GM12878 (cell line): ENCODE measurements at regions not wholly inside any gene's neighbourhood (a gene's known extent, or its start where the extent isn't known, plus 50 kb on each side); places are given as distances from the start of the nearest gene placed in this dataset.

ENCODE experiments used
- ATAC-seq: fragments of 200-7000 bp; cut with Tn5 transposase; 3 replicates; pipeline ENCODE4 v1.9.1; 2020; ENCODE audit warnings: mild to moderate bottlenecking, moderate library complexity
- BruUV-seq: library from RNA; stranded (reverse); fragments of 400-500 nt; replicated peaks from 2 replicates; lab custom pipeline; 2021; lab: Mats Ljungman, UMichigan
- CTCF ChIA-PET: fragments of 300-600 bp; sonication (Branson Sonifier 250); formaldehyde crosslinking; extraction: SDS; loops from one replicate; lab custom pipeline; 2021; ENCODE audit warnings: inconsistent platforms; lab: Yijun Ruan, JAX
- POLR2A ChIA-PET: fragments of 350-600 bp; formaldehyde crosslinking; extraction: SDS; loops from one replicate; lab custom pipeline; 2021; ENCODE audit warnings: inconsistent platforms; lab: Charles Lee
- RAD21 ChIA-PET: fragments of 300-600 bp; sonication (Branson Sonifier 250); formaldehyde crosslinking; loops from one replicate; lab custom pipeline; 2023; ENCODE audit warnings: antibody characterized with exemption; ENCODE audit not compliant: unreplicated experiment; lab: Charles Lee
- SMC1A ChIA-PET: fragments of 300-600 bp; sonication (Branson Sonifier 250); formaldehyde crosslinking; loops from one replicate; lab custom pipeline; 2023; ENCODE audit not compliant: unreplicated experiment, uncharacterized antibody; lab: Charles Lee
- DNase-seq: peaks from one replicate; pipeline ENCODE4 v3.0.0-alpha.2; 2011; ENCODE audit warnings: low read depth, low spot score
- FAIRE-seq: peaks from 3 replicates; lab custom pipeline; 2011; peaks lifted over from hg19 to GRCh38; lab: Jason Lieb, UNC
- H2AFZ ChIP-seq: 2 replicates; pipeline ENCODE4 v1.6.0; 2011; ENCODE audit warnings: low read depth, low read length, control low read depth; ENCODE audit not compliant: control insufficient read depth
- H3K27ac ChIP-seq: 2 replicates; pipeline ENCODE4 v1.5.1; 2011; ENCODE audit warnings: control low read depth; ENCODE audit not compliant: control insufficient read depth, insufficient read depth
- H3K27me3 ChIP-seq, 2 experiments: replicated peaks in 1 of 2; 2 replicates each; pipeline versions ENCODE4 v1.6.0 to v1.6.1; 2011; ENCODE audit warnings: low read length in 1 of 2; ENCODE audit not compliant: control insufficient read depth in 2 of 2, insufficient read depth in 2 of 2
- H3K36me3 ChIP-seq, 2 experiments: 2 replicates each; pipeline ENCODE4 v1.5.1; 2011; ENCODE audit warnings: low read length in 1 of 2; ENCODE audit not compliant: control insufficient read depth in 2 of 2, insufficient read depth in 2 of 2
- H3K4me1 ChIP-seq: 2 replicates; pipeline ENCODE4 v1.6.1; 2011; ENCODE audit warnings: mild to moderate bottlenecking, low read length, moderate library complexity, mixed read lengths; ENCODE audit not compliant: control insufficient read depth, insufficient read depth
- H3K4me2 ChIP-seq: 2 replicates; pipeline ENCODE4 v1.6.0; 2011; ENCODE audit warnings: control low read depth; ENCODE audit not compliant: control insufficient read depth, insufficient read depth
- H3K4me3 ChIP-seq: fragments of 200-600 bp; sonication (generic); 2 replicates; pipeline ENCODE4 v1.5.1; 2016
- H3K79me2 ChIP-seq: 2 replicates; pipeline ENCODE4 v1.6.0; 2011; ENCODE audit warnings: low read length; ENCODE audit not compliant: control insufficient read depth, insufficient read depth
- H3K9ac ChIP-seq: 2 replicates; pipeline ENCODE4 v1.8.0; 2011; ENCODE audit warnings: low read length, control low read depth, mixed read lengths; ENCODE audit not compliant: control insufficient read depth, insufficient read depth
- H3K9me3 ChIP-seq: replicated peaks from 3 replicates; pipeline ENCODE4 v1.5.1; 2011; ENCODE audit warnings: mild to moderate bottlenecking, low read length; ENCODE audit not compliant: control insufficient read depth, insufficient read depth
- H4K20me1 ChIP-seq: 2 replicates; pipeline ENCODE4 v1.6.0; 2011; ENCODE audit not compliant: control insufficient read depth, insufficient read depth
- CBFB ChIP-seq: IDR thresholded peaks from 2 replicates; pipeline ENCODE4 v1.6.1; 2016; ENCODE audit warnings: antibody characterized with exemption, low read depth
- CHD4 ChIP-seq: fragments of 200-600 bp; sonication (generic); IDR thresholded peaks from 2 replicates; pipeline ENCODE4 v1.6.1; 2016; ENCODE audit warnings: mild to moderate bottlenecking
- ELK1 ChIP-seq: IDR thresholded peaks from 2 replicates; pipeline ENCODE4 v1.6.1; 2012; ENCODE audit warnings: low read depth, low read length, improper control_type of control experiment
- HDAC2 ChIP-seq: fragments of 200-600 bp; sonication (generic); IDR thresholded peaks from 2 replicates; pipeline ENCODE4 v1.6.1; 2017
- IKZF1 ChIP-seq: fragments of 450-650 bp; conservative IDR thresholded peaks from 2 replicates; pipeline ENCODE4 v1.6.1; 2017; ENCODE audit warnings: antibody characterized with exemption, mild to moderate bottlenecking
- IRF5 ChIP-seq: fragments of 450-650 bp; IDR thresholded peaks from 2 replicates; pipeline ENCODE4 v1.6.1; 2017; ENCODE audit warnings: borderline replicate concordance
- MAX ChIP-seq: IDR thresholded peaks from 2 replicates; pipeline ENCODE4 v1.6.1; 2012; ENCODE audit warnings: low read depth, low read length, improper control_type of control experiment
- POLR2A ChIP-seq: IDR thresholded peaks from 2 replicates; pipeline ENCODE4 v1.6.1; 2011; ENCODE audit warnings: low read depth, mild to moderate bottlenecking, low read length
- RB1 ChIP-seq: fragments of 450-650 bp; formaldehyde crosslinking; IDR thresholded peaks from 2 replicates; pipeline ENCODE4 v1.6.1; 2017; ENCODE audit warnings: mild to moderate bottlenecking, borderline replicate concordance
- SREBF2 ChIP-seq: IDR thresholded peaks from 2 replicates; pipeline ENCODE4 v1.6.1; 2012; ENCODE audit warnings: mild to moderate bottlenecking, low read length
- USF2 ChIP-seq: IDR thresholded peaks from 2 replicates; pipeline ENCODE4 v1.6.1; 2011; ENCODE audit warnings: low read depth, low read length, improper control_type of control experiment, borderline replicate concordance
- ZBTB11 ChIP-seq: fragments of 450-650 bp; formaldehyde crosslinking; IDR thresholded peaks from 2 replicates; pipeline ENCODE4 v1.5.0; 2022; ENCODE audit warnings: mild to moderate bottlenecking, missing genetic modification characterization
- ZBTB4 ChIP-seq: fragments of 450-650 bp; formaldehyde crosslinking; IDR thresholded peaks from 2 replicates; pipeline ENCODE4 v1.4.0; 2022; ENCODE audit warnings: mild to moderate bottlenecking, moderate library complexity
- ZNF384 ChIP-seq: IDR thresholded peaks from 2 replicates; pipeline ENCODE4 v1.6.1; 2012; ENCODE audit warnings: low read depth, mild to moderate bottlenecking, low read length, improper control_type of control experiment, borderline replicate concordance
- ZSCAN29 ChIP-seq: fragments of 450-650 bp; IDR thresholded peaks from 2 replicates; pipeline ENCODE4 v1.6.1; 2017; ENCODE audit warnings: mild to moderate bottlenecking, moderate library complexity
- ZZZ3 ChIP-seq: IDR thresholded peaks from 2 replicates; pipeline ENCODE4 v1.6.1; 2011; ENCODE audit warnings: low read depth; ENCODE audit not compliant: control insufficient read depth, insufficient read length
- WGBS: methylation state at CpG from one replicate; pipeline ENCODE4 v1.1.6; 2016; ENCODE audit warnings: low lambda C conversion rate; ENCODE audit not compliant: insufficient replicate concordance, insufficient coverage; ENCODE audit errors: missing lambda C conversion rate; 5-methylcytosine and 5-hydroxymethylcytosine counted together
- in situ Hi-C: fragments of 300-500 bp; cut with MboI; formaldehyde crosslinking; loops from 9 replicates; pipeline ENCODE4 v1.14.3; 2018; ENCODE audit warnings: mixed read lengths
- intact Hi-C: fragments of 100-400 bp; cut with micrococcal nuclease; formaldehyde crosslinking; loops from one replicate; pipeline ENCODE4 v1.14.2; 2022; ENCODE audit not compliant: unreplicated experiment

GRCh38 chr15:25544076-25544475, 105.3 kb upstream of the UBE3A start:
- no peak overlapping the region for H3K4me3 ChIP-seq
- CTCF ChIA-PET = interaction anchor here (0.6 kb wide), 1 partner anchor 409 kb away, joined by 3 read pairs; no protein-coding TSS in a partner anchor
- DNase-seq = no peak
- H3K27ac ChIP-seq = no peak overlapping the region
- SMC1A ChIA-PET = no interaction called here
- H3K9me3 ChIP-seq = no peaks in the 10 kb centered on the region; the same call in 2 of the 3 replicates
- H3K27me3 ChIP-seq = no peaks in the 10 kb centered on the region
- WGBS = 58% methylated on average over 7 of the region's 7 CpGs
- no peak for FAIRE-seq
- H4K20me1 ChIP-seq = no peaks in the 10 kb centered on the region
- POLR2A ChIA-PET = no interaction called here
- in situ Hi-C loops (no loop called here), intact Hi-C loops (no loop called here)
- H2AFZ ChIP-seq = no peak overlapping the region
- ATAC-seq = no peak
- RAD21 ChIA-PET = no interaction called here
- H3K4me2 ChIP-seq = no peak overlapping the region
- H3K79me2 ChIP-seq = no peaks in the 10 kb centered on the region
- no peaks in the 10 kb centered on the region for H3K4me1 ChIP-seq
- BruUV-seq = no TSS peak
- no peaks in the 10 kb centered on the region for H3K36me3 ChIP-seq
- H3K9ac ChIP-seq = no peak overlapping the region
- TF ChIP-seq ZBTB11 (CRISPR knock-in tag) = no peak
- no peak for TF ChIP-seq HDAC2
- TF ChIP-seq ZNF384 = no peak
- no peak for TF ChIP-seq RB1
- no peak for TF ChIP-seq CHD4
- TF ChIP-seq MAX = no peak
- TF ChIP-seq CBFB = no peak
- TF ChIP-seq ZBTB4 (CRISPR knock-in tag) = no peak
- TF ChIP-seq POLR2A = no peak
- TF ChIP-seq SREBF2 = no peak
- TF ChIP-seq IRF5 = no peak
- no peak for TF ChIP-seq USF2
- no peak for TF ChIP-seq ELK1
- no peak for TF ChIP-seq ZSCAN29
- TF ChIP-seq ZZZ3 = no peak
- TF ChIP-seq IKZF1 = no peak
